ENCODE measurements at regions not wholly inside any gene's neighbourhood (a gene's known extent, or its start where the extent isn't known, plus 50 kb on each side); places are given as distances from the start of the nearest gene placed in this dataset.
A peak's percentile ranks its signal among the peaks of the same experiment; 100 is the strongest.

- no peaks in the 10 kb centered on the region for H3K27me3 Mint-ChIP-seq (ENCODE audit: low read depth, poor library complexity)
- H3K4me3 Mint-ChIP-seq, result no peak overlapping the region
- no peak for DNase-seq
- TF ChIP-seq CTCF (IDR thresholded peaks at IDR 0.05), result no peak
- no peaks in the 10 kb centered on the region for H3K9me3 Mint-ChIP-seq
- no peaks in the 10 kb centered on the region for H3K36me3 Mint-ChIP-seq (ENCODE audit: low read depth)
- no peaks in the 10 kb centered on the region for H3K4me1 Mint-ChIP-seq
- no peak overlapping the region for H3K27ac Mint-ChIP-seq
Observed at GRCh38 chr9:11794984-11795383, 898.2 kb upstream of the TYRP1 start.

DNA sequence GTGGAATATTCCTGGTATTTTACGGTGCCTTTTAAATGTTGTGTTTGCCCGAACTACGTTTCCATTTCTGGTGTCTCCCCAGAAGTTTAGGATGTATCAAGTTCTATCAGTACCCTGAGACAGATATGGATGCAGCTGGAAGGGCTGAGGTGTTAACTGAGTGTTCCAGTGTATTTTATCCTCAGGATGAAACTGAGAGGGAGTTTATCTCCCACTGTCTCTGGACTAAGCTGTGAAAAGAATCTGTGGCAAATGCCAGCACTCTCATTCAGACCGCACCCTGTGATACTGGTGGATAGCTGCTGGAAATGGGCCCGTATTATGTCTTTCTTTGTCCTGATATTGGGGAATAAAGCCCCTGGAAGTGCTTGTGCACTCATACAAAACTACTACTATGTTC is 887.2 kb upstream of the TYRP1 start:
- Mint-ChIP-seq H3K4me3 (no peak overlapping the region), H3K4me1 (no peaks in the 10 kb centered on the region), H3K9me3 (peaks cover 4% of the 10 kb centered on the region), H3K27ac (no peak overlapping the region), H3K36me3 (ENCODE audit: low read depth) (no peaks in the 10 kb centered on the region), H3K27me3 (ENCODE audit: low read depth, poor library complexity) (peaks cover 3% of the 10 kb centered on the region)
- DNase-seq, result no peak
- no peak for TF ChIP-seq CTCF (IDR thresholded peaks at IDR 0.05)

DNA sequence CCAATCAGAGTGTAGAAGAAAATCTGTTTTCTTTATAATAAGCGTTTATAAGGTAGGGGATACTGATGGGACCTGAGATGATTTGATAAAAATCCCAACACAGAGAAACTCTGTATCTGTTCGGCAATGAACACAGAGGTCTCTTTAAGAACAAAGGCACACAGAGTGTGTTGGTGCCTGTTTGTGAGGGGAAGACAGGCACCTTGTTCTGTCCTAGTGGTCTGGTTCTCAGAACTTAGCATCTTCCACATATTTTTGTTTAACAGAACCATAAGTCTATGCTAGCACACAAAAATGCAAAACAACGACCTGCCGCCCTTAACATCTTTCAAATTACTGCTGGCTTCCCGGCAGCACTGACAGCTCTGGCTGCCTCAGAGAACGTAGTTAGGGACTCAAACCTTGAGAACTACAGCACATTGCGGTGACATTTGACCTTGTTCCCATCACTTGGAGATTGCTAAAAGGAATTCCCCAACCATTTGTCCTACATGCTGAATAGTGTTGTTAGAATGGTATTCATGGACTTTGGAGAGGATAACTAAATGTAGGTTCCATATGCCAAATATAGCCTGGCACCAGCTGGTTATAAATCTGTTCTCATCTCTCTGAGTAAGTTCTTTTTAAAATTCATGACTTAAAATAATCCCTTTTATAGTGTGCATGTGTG is 871.7 kb upstream of the TYRP1 start:
- peaks cover 11% of the 10 kb centered on the region for H3K4me1 Mint-ChIP-seq
- peak; percentile 14 for DNase-seq
- H3K36me3 Mint-ChIP-seq (ENCODE audit: low read depth), result no peaks in the 10 kb centered on the region
- peak overlapping the region; percentile 37 for H3K27ac Mint-ChIP-seq
- peaks cover 6% of the 10 kb centered on the region for H3K27me3 Mint-ChIP-seq (ENCODE audit: low read depth, poor library complexity)
- H3K4me3 Mint-ChIP-seq, result no peak overlapping the region
- no peak for TF ChIP-seq CTCF (IDR thresholded peaks at IDR 0.05)
- no peaks in the 10 kb centered on the region for H3K9me3 Mint-ChIP-seq

- H3K27me3 Mint-ChIP-seq (ENCODE audit: low read depth, poor library complexity), result no peaks in the 10 kb centered on the region
- H3K4me3 Mint-ChIP-seq, result no peak overlapping the region
- no peaks in the 10 kb centered on the region for H3K4me1 Mint-ChIP-seq
- no peak for DNase-seq
- H3K27ac Mint-ChIP-seq, result no peak overlapping the region
- no peaks in the 10 kb centered on the region for H3K36me3 Mint-ChIP-seq (ENCODE audit: low read depth)
- no peaks in the 10 kb centered on the region for H3K9me3 Mint-ChIP-seq
- TF ChIP-seq CTCF (IDR thresholded peaks at IDR 0.05), result no peak
Observed at GRCh38 chr9:11828201-11828600, 865.0 kb upstream of the TYRP1 start.

GRCh38 chr9:11833056-11833455 is 860.1 kb upstream of the TYRP1 start:
- no peak for TF ChIP-seq CTCF (IDR thresholded peaks at IDR 0.05)
- Mint-ChIP-seq H3K9me3 (no peaks in the 10 kb centered on the region), H3K36me3 (ENCODE audit: low read depth) (no peaks in the 10 kb centered on the region), H3K27ac (no peak overlapping the region), H3K4me3 (no peak overlapping the region), H3K4me1 (no peaks in the 10 kb centered on the region), H3K27me3 (ENCODE audit: low read depth, poor library complexity) (no peaks in the 10 kb centered on the region)
- DNase-seq, result no peak

DNA sequence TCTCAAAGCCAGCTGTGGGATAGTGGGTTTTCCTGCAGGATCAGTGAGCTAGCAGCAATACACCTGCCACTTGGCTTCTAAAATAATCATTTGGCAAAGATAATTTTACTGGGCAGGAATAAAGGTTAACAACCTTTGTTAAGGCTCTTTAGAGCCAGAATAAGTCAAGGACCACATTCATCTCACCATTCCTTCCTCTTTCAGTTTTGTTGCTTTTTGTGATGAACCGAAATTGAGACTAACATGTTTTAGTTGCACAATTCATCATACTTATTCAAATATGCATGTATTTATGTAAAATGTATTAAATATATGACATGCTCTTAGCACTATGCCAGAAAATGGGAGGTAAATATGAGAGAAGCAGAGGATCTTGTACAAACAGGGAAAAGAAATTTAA is 824.4 kb upstream of the TYRP1 start:
- Mint-ChIP-seq H3K9me3 (no peaks in the 10 kb centered on the region), H3K4me3 (no peak overlapping the region), H3K27ac (no peak overlapping the region), H3K4me1 (no peaks in the 10 kb centered on the region), H3K27me3 (ENCODE audit: low read depth, poor library complexity) (no peaks in the 10 kb centered on the region), H3K36me3 (ENCODE audit: low read depth) (no peaks in the 10 kb centered on the region)
- TF ChIP-seq CTCF (IDR thresholded peaks at IDR 0.05), result no peak
- DNase-seq, result no peak
